HCT116 (cell line): ENCODE measurements at regions not wholly inside any gene's neighbourhood (a gene's known extent, or its start where the extent isn't known, plus 50 kb on each side); places are given as distances from the start of the nearest gene placed in this dataset.
"Not testable (repeated sequence)": the region's sequence is repeated elsewhere in the genome, so short reads cannot be mapped to it uniquely, and the experiment has no call there.

Experiments
- ATAC-seq: fragments of 200-7000 bp; cut with Tn5 transposase; 2 replicates; pipeline ENCODE4 v1.9.1; 2020; ENCODE audit warnings: mild to moderate bottlenecking, moderate library complexity
- BruUV-seq: library from RNA; stranded (reverse); fragments of 400-500 nt; replicated peaks from 2 replicates; lab custom pipeline; 2021; lab: Mats Ljungman, UMichigan
- CTCF ChIA-PET: fragments of 300-600 bp; sonication (Branson Sonifier 250); formaldehyde crosslinking; loops from one replicate; lab custom pipeline; 2021; ENCODE audit warnings: antibody characterized with exemption; lab: Charles Lee
- POLR2A ChIA-PET: fragments of 300-600, 350-600 bp; sonication (Branson Sonifier 250); formaldehyde crosslinking; loops from one replicate; lab custom pipeline; 2021; ENCODE audit warnings: antibody characterized with exemption; lab: Charles Lee
- RAD21 ChIA-PET, 2 experiments: fragments of 300-600 bp; sonication (Branson Sonifier 250); formaldehyde crosslinking; loops; one replicate each; lab custom pipeline; 2023; ENCODE audit warnings: low total read pairs in 2 of 2; ENCODE audit not compliant: uncharacterized antibody in 2 of 2, unreplicated experiment in 2 of 2, low non-redundant PET in 1 of 2; lab: Charles Lee
- DNase-seq: peaks from one replicate; pipeline ENCODE4 v3.0.0-alpha.2; 2010; ENCODE audit warnings: low read depth, low spot score
- H2AFZ ChIP-seq: fragments of 200-600 bp; shearing (Covaris generic), sonication (generic); 2 replicates; pipeline ENCODE4 v1.6.1; 2017; ENCODE audit warnings: low read depth, mixed run types, mixed read lengths, antibody characterized with exemption, low read length; ENCODE audit not compliant: poor library complexity, severe bottlenecking
- H3K27ac ChIP-seq: 2 replicates; pipeline ENCODE4 v1.5.1; 2012; ENCODE audit warnings: low read depth, low read length
- H3K27me3 ChIP-seq: fragments of 200-600 bp; sonication (generic); 2 replicates; pipeline ENCODE4 v1.6.1; 2016; ENCODE audit warnings: mixed run types, low read length, mixed read lengths; ENCODE audit not compliant: insufficient read depth
- H3K36me3 ChIP-seq, 2 experiments: fragments of 200-500 bp in 1 of 2; fragments of 200-600 bp in 1 of 2; sonication (Bioruptor generic) in 1 of 2; sonication (generic) in 1 of 2; 2 replicates each; pipeline versions ENCODE4 v1.5.1 to v1.6.1; 2014 to 2016; ENCODE audit warnings: low read length in 2 of 2, inconsistent platforms in 1 of 2, mixed read lengths in 1 of 2, mixed run types in 1 of 2; ENCODE audit not compliant: insufficient read depth in 2 of 2, control insufficient read depth in 1 of 2
- H3K4me1 ChIP-seq, 2 experiments: fragments of 200-600 bp in 1 of 2; sonication (generic) in 1 of 2; 2 replicates each; pipeline versions ENCODE4 v1.5.1 to v1.6.1; 2012 to 2017; ENCODE audit warnings: low read length in 2 of 2, inconsistent platforms in 1 of 2, mild to moderate bottlenecking in 1 of 2, mixed read lengths in 1 of 2, mixed run types in 1 of 2, moderate library complexity in 1 of 2; ENCODE audit not compliant: insufficient read depth in 2 of 2, control insufficient read depth in 1 of 2
- H3K4me2 ChIP-seq: fragments of 200-600 bp; sonication (generic); 2 replicates; pipeline ENCODE4 v1.6.1; 2017; ENCODE audit warnings: mixed run types, low read length, mixed read lengths
- H3K4me3 ChIP-seq, 2 experiments: fragments of 200-600 bp in 1 of 2; sonication (generic) in 1 of 2; replicated peaks in 1 of 2; 2 replicates each; pipeline ENCODE4 v1.5.1; 2011 to 2016; ENCODE audit warnings: low read length in 2 of 2, control low read depth in 1 of 2, low read depth in 1 of 2, mild to moderate bottlenecking in 1 of 2, mixed read lengths in 1 of 2, mixed run types in 1 of 2
- H3K79me2 ChIP-seq: fragments of 200-600 bp; sonication (generic); 2 replicates; pipeline ENCODE4 v1.6.1; 2017; ENCODE audit warnings: mild to moderate bottlenecking, mixed run types, low read length, moderate library complexity, mixed read lengths; ENCODE audit not compliant: insufficient read depth
- H3K9ac ChIP-seq: fragments of 200-600 bp; sonication (generic); 2 replicates; pipeline ENCODE4 v1.6.1; 2016; ENCODE audit warnings: low read length, mixed read lengths
- H3K9me2 ChIP-seq: fragments of 200-600 bp; sonication (generic), shearing (Covaris generic); 2 replicates; pipeline ENCODE4 v1.6.1; 2017; ENCODE audit warnings: mixed run types, mild to moderate bottlenecking, moderate library complexity; ENCODE audit not compliant: insufficient read depth
- H3K9me3 ChIP-seq, 2 experiments: fragments of 200-500 bp in 1 of 2; fragments of 200-600 bp in 1 of 2; sonication (Bioruptor generic) in 1 of 2; sonication (generic) in 1 of 2; 2 replicates each; pipeline ENCODE4 v1.6.1; 2014 to 2017; ENCODE audit warnings: low read length in 2 of 2, mixed read lengths in 2 of 2, inconsistent platforms in 1 of 2, low read depth in 1 of 2, mild to moderate bottlenecking in 1 of 2, mixed run types in 1 of 2, moderate library complexity in 1 of 2; ENCODE audit not compliant: control insufficient read depth in 1 of 2, insufficient read depth in 1 of 2
- H4K20me1 ChIP-seq: fragments of 200-600 bp; sonication (generic), shearing (Covaris generic); 2 replicates; pipeline ENCODE4 v1.6.1; 2017; ENCODE audit warnings: mixed run types, mild to moderate bottlenecking, moderate library complexity; ENCODE audit not compliant: insufficient read depth
- CBX3 ChIP-seq: IDR thresholded peaks from 2 replicates; pipeline ENCODE4 v1.6.1; 2012; ENCODE audit warnings: low read depth
- EGR1 ChIP-seq: IDR thresholded peaks from 2 replicates; pipeline ENCODE4 v1.6.1; 2012; ENCODE audit warnings: low read depth
- EZH2 ChIP-seq: fragments of 200-600 bp; sonication (generic); IDR thresholded peaks from 2 replicates; pipeline ENCODE4 v1.6.1; 2017; ENCODE audit warnings: antibody characterized with exemption, mixed run types
- FOSL1 ChIP-seq: IDR thresholded peaks from 2 replicates; pipeline ENCODE4 v1.6.1; 2012; ENCODE audit warnings: low read depth
- JUND ChIP-seq: IDR thresholded peaks from 2 replicates; pipeline ENCODE4 v1.6.1; 2012
- POLR2A ChIP-seq: IDR thresholded peaks from 2 replicates; pipeline ENCODE4 v1.7.0; 2011; ENCODE audit warnings: borderline replicate concordance; ENCODE audit not compliant: insufficient read depth, insufficient read length; ENCODE audit errors: extremely low read depth
- YY1 ChIP-seq: IDR thresholded peaks from 2 replicates; pipeline ENCODE4 v1.6.1; 2011; ENCODE audit warnings: low read length, low read depth, moderate library complexity, mild to moderate bottlenecking; ENCODE audit not compliant: insufficient replicate concordance; ENCODE audit errors: extremely low read depth
- ZBTB33 ChIP-seq: IDR thresholded peaks from 2 replicates; pipeline ENCODE4 v1.6.1; 2011; ENCODE audit warnings: mild to moderate bottlenecking, low read length, moderate library complexity; ENCODE audit not compliant: insufficient replicate concordance; ENCODE audit errors: extremely low read depth
- ZFX ChIP-seq: fragments of 450-650 bp; IDR thresholded peaks from 2 replicates; pipeline ENCODE4 v1.6.1; 2017
- ZNF274 ChIP-seq: fragments of 200-500 bp; sonication (Bioruptor generic); IDR thresholded peaks from 2 replicates; pipeline ENCODE4 v1.6.1; 2014; ENCODE audit warnings: mild to moderate bottlenecking, low read depth, low read length, inconsistent platforms
- intact Hi-C: fragments of 100-400 bp; cut with micrococcal nuclease; formaldehyde crosslinking; loops from 2 replicates; pipeline ENCODE4 v1.10.0; 2022

- RAD21 ChIA-PET = no interaction called here
- Histone ChIP-seq H3K36me3 (no peaks in the 10 kb centered on the region), H3K4me1 (no peaks in the 10 kb centered on the region), H3K9me3 (no peaks in the 10 kb centered on the region), H3K27ac (no peak overlapping the region), H3K4me3 (no peak overlapping the region), H3K4me2 (no peak overlapping the region), H4K20me1 (no peaks in the 10 kb centered on the region), H3K9me2 (no peaks in the 10 kb centered on the region), H3K79me2 (no peaks in the 10 kb centered on the region), H3K9ac (no peak overlapping the region), H3K27me3 (peaks cover 22% of the 10 kb centered on the region), H2AFZ (no peak overlapping the region)
- intact Hi-C loops = no loop called here
- no peak; the same call in 1 of the 2 replicates for ATAC-seq
- TF ChIP-seq ZBTB33 (no peak), ZNF274 (no peak), EZH2 (no peak), EGR1 (no peak), YY1 (no peak), FOSL1 (no peak), CBX3 (no peak), ZFX (no peak), POLR2A (no peak), JUND (no peak)
- BruUV-seq = no TSS peak
- CTCF ChIA-PET = no interaction called here
- no peak for DNase-seq
- POLR2A ChIA-PET = no interaction called here
Measured at GRCh38 chr12:131366261-131366871, 344.5 kb upstream of the SFSWAP start.

- POLR2A ChIA-PET, intact Hi-C loops, DNase-seq, H3K4me1 ChIP-seq, H3K4me3 ChIP-seq, CTCF ChIA-PET, H2AFZ ChIP-seq, H3K9me3 ChIP-seq, H3K36me3 ChIP-seq, H3K9ac ChIP-seq, H3K4me2 ChIP-seq, ATAC-seq, RAD21 ChIA-PET, BruUV-seq, H3K79me2 ChIP-seq, H3K27ac ChIP-seq, H4K20me1 ChIP-seq, H3K9me2 ChIP-seq: not testable (repeated sequence)
- peaks cover 14% of the 10 kb centered on the region for H3K27me3 ChIP-seq
Measured at GRCh38 chr12:131367067-131367982, 343.6 kb upstream of the SFSWAP start.
